Pons (tissue), 1 donor: ENCODE measurements at regions not wholly inside any gene's neighbourhood (a gene's known extent, or its start where the extent isn't known, plus 50 kb on each side); places are given as distances from the start of the nearest gene placed in this dataset.

Source experiments
- DNase-seq: peaks from one replicate; pipeline ENCODE4 v3.0.0-alpha.2; 2016; ENCODE audit warnings: low spot score

GRCh38 chr4:3831529-3832150, 65.5 kb downstream of the ADRA2C start:
- no peak for DNase-seq

- DNase-seq = no peak
These were observed 66.5 kb downstream of the ADRA2C start for GRCh38 chr4:3832536-3833220.

GRCh38 chr4:3833326-3833989, 67.3 kb downstream of the ADRA2C start:
- no peak for DNase-seq

GRCh38 chr4:3834186-3834662, 68.0 kb downstream of the ADRA2C start:
- DNase-seq = no peak

GRCh38 chr4:3834663-3835521, 68.7 kb downstream of the ADRA2C start:
- no peak for DNase-seq

- DNase-seq = no peak
These were observed 69.6 kb downstream of the ADRA2C start for GRCh38 chr4:3835527-3836405.

GRCh38 chr4:3836406-3836755, 70.2 kb downstream of the ADRA2C start:
- DNase-seq = no peak

- DNase-seq = no peak
These were observed 70.8 kb downstream of the ADRA2C start for GRCh38 chr4:3836756-3837601.

GRCh38 chr4:3838437-3839380, 72.5 kb downstream of the ADRA2C start:
- no peak for DNase-seq

GRCh38 chr4:3845094-3845743, 79.0 kb downstream of the ADRA2C start:
- no peak for DNase-seq

- DNase-seq = no peak
These were observed 79.7 kb downstream of the ADRA2C start for GRCh38 chr4:3845744-3846429.

GRCh38 chr4:3847211-3847940, 81.2 kb downstream of the ADRA2C start:
- no peak for DNase-seq

GRCh38 chr4:3848323-3848722, 82.1 kb downstream of the ADRA2C start:
- no peak for DNase-seq

- DNase-seq = no peak
These were observed 83.0 kb downstream of the ADRA2C start for GRCh38 chr4:3849140-3849539.

- DNase-seq = no peak
These were observed 83.9 kb downstream of the ADRA2C start for GRCh38 chr4:3850128-3850527.

- no peak for DNase-seq
These were observed 85.0 kb downstream of the ADRA2C start for GRCh38 chr4:3851211-3851610.

GRCh38 chr4:3851881-3852280, 85.7 kb downstream of the ADRA2C start:
- DNase-seq = no peak
